ENCODE measurements at regions not wholly inside any gene's neighbourhood (a gene's known extent, or its start where the extent isn't known, plus 50 kb on each side); places are given as distances from the start of the nearest gene placed in this dataset.
"Not testable (repeated sequence)": the region's sequence is repeated elsewhere in the genome, so short reads cannot be mapped to it uniquely, and the experiment has no call there.

- no peak for TF ChIP-seq EZH2phosphoT487 (IDR thresholded peaks at IDR 0.05; ENCODE audit: low read depth)
- TF ChIP-seq CTCF (IDR thresholded peaks at IDR 0.05; ENCODE audit: low read depth, low read length), result no peak
- Histone ChIP-seq H3K27ac (ENCODE audit: low read length) (no peak overlapping the region), H3K4me3 (ENCODE audit: low read length) (no peak overlapping the region), H3K79me2 (ENCODE audit: low read length) (no peaks in the 10 kb centered on the region), H2AFZ (ENCODE audit: low read depth, low read length) (no peak overlapping the region), H3K4me1 (ENCODE audit: low read length) (no peaks in the 10 kb centered on the region), H3K9me3 (ENCODE audit: insufficient read depth, low read length) (no peaks in the 10 kb centered on the region), H4K20me1 (ENCODE audit: insufficient read depth, low read length) (no peaks in the 10 kb centered on the region), H3K4me2 (ENCODE audit: low read length) (no peak overlapping the region), H3K9ac (ENCODE audit: low read length) (no peak overlapping the region), H3K36me3 (replicated peaks; ENCODE audit: low read depth, low read length) (no peaks in the 10 kb centered on the region), H3K27me3 (ENCODE audit: low read depth, low read length) (no peaks in the 10 kb centered on the region)
These were observed 359.7 kb upstream of the ATP10A start for GRCh38 chr15:26222781-26223180.

GRCh38 chr15:26217043-26217442, 353.9 kb upstream of the ATP10A start:
- not testable (repeated sequence) for H3K36me3 ChIP-seq (replicated peaks; ENCODE audit: low read depth, low read length); H3K9me3 ChIP-seq (ENCODE audit: insufficient read depth, low read length); H3K4me3 ChIP-seq (ENCODE audit: low read length); H3K4me1 ChIP-seq (ENCODE audit: low read length); H3K27me3 ChIP-seq (ENCODE audit: low read depth, low read length); H2AFZ ChIP-seq (ENCODE audit: low read depth, low read length); H3K27ac ChIP-seq (ENCODE audit: low read length); H3K4me2 ChIP-seq (ENCODE audit: low read length); H3K79me2 ChIP-seq (ENCODE audit: low read length); H3K9ac ChIP-seq (ENCODE audit: low read length); H4K20me1 ChIP-seq (ENCODE audit: insufficient read depth, low read length)

GRCh38 chr15:26214290-26214689, 351.2 kb upstream of the ATP10A start:
- H4K20me1 ChIP-seq (ENCODE audit: insufficient read depth, low read length), result no peaks in the 10 kb centered on the region
- H3K36me3 ChIP-seq (replicated peaks; ENCODE audit: low read depth, low read length), result no peaks in the 10 kb centered on the region
- H2AFZ ChIP-seq (ENCODE audit: low read depth, low read length), result no peak overlapping the region
- no peaks in the 10 kb centered on the region for H3K4me1 ChIP-seq (ENCODE audit: low read length)
- TF ChIP-seq CTCF (IDR thresholded peaks at IDR 0.05; ENCODE audit: low read depth, low read length) (no peak), EZH2phosphoT487 (IDR thresholded peaks at IDR 0.05; ENCODE audit: low read depth) (no peak)
- no peaks in the 10 kb centered on the region for H3K9me3 ChIP-seq (ENCODE audit: insufficient read depth, low read length)
- H3K27ac ChIP-seq (ENCODE audit: low read length), result no peak overlapping the region
- H3K9ac ChIP-seq (ENCODE audit: low read length), result no peak overlapping the region
- no peaks in the 10 kb centered on the region for H3K27me3 ChIP-seq (ENCODE audit: low read depth, low read length)
- H3K79me2 ChIP-seq (ENCODE audit: low read length), result no peaks in the 10 kb centered on the region
- H3K4me3 ChIP-seq (ENCODE audit: low read length), result no peak overlapping the region
- no peak overlapping the region for H3K4me2 ChIP-seq (ENCODE audit: low read length)

- no peaks in the 10 kb centered on the region for H3K36me3 ChIP-seq (replicated peaks; ENCODE audit: low read depth, low read length)
- no peaks in the 10 kb centered on the region for H3K27me3 ChIP-seq (ENCODE audit: low read depth, low read length)
- no peak overlapping the region for H2AFZ ChIP-seq (ENCODE audit: low read depth, low read length)
- H3K79me2 ChIP-seq (ENCODE audit: low read length), result no peaks in the 10 kb centered on the region
- H3K4me2 ChIP-seq (ENCODE audit: low read length), result no peak overlapping the region
- H3K9me3 ChIP-seq (ENCODE audit: insufficient read depth, low read length), result no peaks in the 10 kb centered on the region
- no peak overlapping the region for H3K9ac ChIP-seq (ENCODE audit: low read length)
- H3K4me1 ChIP-seq (ENCODE audit: low read length), result no peaks in the 10 kb centered on the region
- no peak overlapping the region for H3K27ac ChIP-seq (ENCODE audit: low read length)
- no peaks in the 10 kb centered on the region for H4K20me1 ChIP-seq (ENCODE audit: insufficient read depth, low read length)
- no peak overlapping the region for H3K4me3 ChIP-seq (ENCODE audit: low read length)
- TF ChIP-seq EZH2phosphoT487 (IDR thresholded peaks at IDR 0.05; ENCODE audit: low read depth) (no peak), CTCF (IDR thresholded peaks at IDR 0.05; ENCODE audit: low read depth, low read length) (no peak)
These were observed 350.3 kb upstream of the ATP10A start for GRCh38 chr15:26213427-26213826.

- H3K27ac ChIP-seq (ENCODE audit: low read length), result no peak overlapping the region
- H2AFZ ChIP-seq (ENCODE audit: low read depth, low read length), result no peak overlapping the region
- H3K4me1 ChIP-seq (ENCODE audit: low read length), result no peaks in the 10 kb centered on the region
- no peak for TF ChIP-seq CTCF (IDR thresholded peaks at IDR 0.05; ENCODE audit: low read depth, low read length)
- no peak for TF ChIP-seq EZH2phosphoT487 (IDR thresholded peaks at IDR 0.05; ENCODE audit: low read depth)
- no peak overlapping the region for H3K9ac ChIP-seq (ENCODE audit: low read length)
- no peaks in the 10 kb centered on the region for H3K79me2 ChIP-seq (ENCODE audit: low read length)
- no peaks in the 10 kb centered on the region for H4K20me1 ChIP-seq (ENCODE audit: insufficient read depth, low read length)
- H3K36me3 ChIP-seq (replicated peaks; ENCODE audit: low read depth, low read length), result no peaks in the 10 kb centered on the region
- no peaks in the 10 kb centered on the region for H3K27me3 ChIP-seq (ENCODE audit: low read depth, low read length)
- no peaks in the 10 kb centered on the region for H3K9me3 ChIP-seq (ENCODE audit: insufficient read depth, low read length)
- H3K4me3 ChIP-seq (ENCODE audit: low read length), result no peak overlapping the region
- no peak overlapping the region for H3K4me2 ChIP-seq (ENCODE audit: low read length)
These were observed 349.0 kb upstream of the ATP10A start for GRCh38 chr15:26212109-26212508.

Measured in OCI-LY3 (cell line).